Tibial nerve (tissue), 4 donors: ENCODE measurements at regions not wholly inside any gene's neighbourhood (a gene's known extent, or its start where the extent isn't known, plus 50 kb on each side); places are given as distances from the start of the nearest gene placed in this dataset.

Source experiments
- EP300 ChIP-seq, 2 donors: sonication (generic); formaldehyde crosslinking; IDR thresholded peaks; one replicate each; pipeline ENCODE4 v1.6.1; 2017; ENCODE audit warnings: antibody characterized with exemption in 2 of 2, mild to moderate bottlenecking in 1 of 2
- POLR2A ChIP-seq, 2 donors: fragments of 450-650 bp; IDR thresholded peaks; one replicate each; pipeline ENCODE4 v1.6.1; 2017; ENCODE audit warnings: antibody characterized with exemption in 2 of 2, mild to moderate bottlenecking in 2 of 2, moderate library complexity in 2 of 2
- TF ChIP-seq, protein P1 (sequence below), 5 experiments: fragments of 200-600 bp in 3 of 5; fragments of 450-650 bp in 2 of 5; sonication (generic) in 3 of 5; IDR thresholded peaks; one replicate each; pipeline ENCODE4 v1.5.1; 2016 to 2019; ENCODE audit warnings: antibody characterized with exemption in 5 of 5, mild to moderate bottlenecking in 3 of 5, moderate library complexity in 2 of 5

DNA sequence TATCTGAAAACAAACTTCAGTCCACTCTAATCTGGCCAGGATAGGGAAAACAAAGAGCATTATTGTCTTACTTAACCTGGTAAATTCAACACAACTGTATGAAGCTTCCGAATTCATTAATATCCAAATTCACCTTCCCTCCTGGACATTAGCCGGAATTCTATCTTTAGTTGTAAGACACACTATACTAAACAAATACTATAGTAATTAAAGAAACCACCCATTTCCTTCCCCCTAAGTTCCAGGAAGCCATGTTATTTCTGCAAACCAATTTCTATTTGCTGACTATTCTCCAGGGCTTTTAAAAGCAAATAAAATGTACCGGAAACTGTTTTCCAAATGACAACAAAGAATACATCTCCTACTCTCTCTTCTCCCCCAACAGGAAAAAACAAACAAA lies 122.7 kb upstream of the MDM1 start:
- TF ChIP-seq, protein P1, sequence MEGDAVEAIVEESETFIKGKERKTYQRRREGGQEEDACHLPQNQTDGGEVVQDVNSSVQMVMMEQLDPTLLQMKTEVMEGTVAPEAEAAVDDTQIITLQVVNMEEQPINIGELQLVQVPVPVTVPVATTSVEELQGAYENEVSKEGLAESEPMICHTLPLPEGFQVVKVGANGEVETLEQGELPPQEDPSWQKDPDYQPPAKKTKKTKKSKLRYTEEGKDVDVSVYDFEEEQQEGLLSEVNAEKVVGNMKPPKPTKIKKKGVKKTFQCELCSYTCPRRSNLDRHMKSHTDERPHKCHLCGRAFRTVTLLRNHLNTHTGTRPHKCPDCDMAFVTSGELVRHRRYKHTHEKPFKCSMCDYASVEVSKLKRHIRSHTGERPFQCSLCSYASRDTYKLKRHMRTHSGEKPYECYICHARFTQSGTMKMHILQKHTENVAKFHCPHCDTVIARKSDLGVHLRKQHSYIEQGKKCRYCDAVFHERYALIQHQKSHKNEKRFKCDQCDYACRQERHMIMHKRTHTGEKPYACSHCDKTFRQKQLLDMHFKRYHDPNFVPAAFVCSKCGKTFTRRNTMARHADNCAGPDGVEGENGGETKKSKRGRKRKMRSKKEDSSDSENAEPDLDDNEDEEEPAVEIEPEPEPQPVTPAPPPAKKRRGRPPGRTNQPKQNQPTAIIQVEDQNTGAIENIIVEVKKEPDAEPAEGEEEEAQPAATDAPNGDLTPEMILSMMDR (IDR thresholded peaks at IDR 0.05) = no peak
- no peak for TF ChIP-seq POLR2A (IDR thresholded peaks at IDR 0.05)
- peak in 1 of 2 donors; percentile 10 for TF ChIP-seq EP300 (IDR thresholded peaks at IDR 0.05)
